IMR-90 (cell line): ENCODE measurements at regions not wholly inside any gene's neighbourhood (a gene's known extent, or its start where the extent isn't known, plus 50 kb on each side); places are given as distances from the start of the nearest gene placed in this dataset.

Experiments used
- ATAC-seq: fragments of 200-7000 bp; cut with Tn5 transposase; 2 replicates; pipeline ENCODE4 v1.9.1; 2020; ENCODE audit warnings: low read depth, mild to moderate bottlenecking, moderate library complexity
- BruUV-seq: library from RNA; stranded (reverse); fragments of 400-500 nt; replicated peaks from 2 replicates; lab custom pipeline; 2021; lab: Mats Ljungman, UMichigan
- CTCF ChIA-PET: fragments of 300-600 bp; formaldehyde crosslinking; extraction: SDS; loops from one replicate; lab custom pipeline; 2021; ENCODE audit warnings: antibody characterized with exemption; lab: Yijun Ruan, JAX
- POLR2A ChIA-PET: fragments of 300-600 bp; sonication (Branson Sonifier 250); formaldehyde crosslinking; loops from one replicate; lab custom pipeline; 2022; ENCODE audit warnings: antibody characterized with exemption; ENCODE audit not compliant: unreplicated experiment; lab: Charles Lee
- DNase-seq: peaks from one replicate; pipeline ENCODE4 v3.0.0; 2013
- H2AFZ ChIP-seq: replicated peaks from 2 replicates; pipeline ENCODE3; 2013; ENCODE audit warnings: low read length, mild to moderate bottlenecking; ENCODE audit not compliant: poor library complexity
- H2AK5ac ChIP-seq: 2 replicates; pipeline ENCODE4 v1.6.1; 2013; ENCODE audit warnings: low read depth, low read length, inconsistent platforms
- H2AK9ac ChIP-seq: replicated peaks from 2 replicates; pipeline ENCODE3; 2013; ENCODE audit warnings: mild to moderate bottlenecking, low read depth, low read length, moderate library complexity; ENCODE audit not compliant: poor library complexity
- H2BK120ac ChIP-seq: 2 replicates; pipeline ENCODE4 v1.6.1; 2013; ENCODE audit warnings: low read depth, low read length, inconsistent platforms
- H2BK15ac ChIP-seq: 3 replicates; pipeline ENCODE4 v1.6.1; 2013; ENCODE audit warnings: low read depth, low read length, inconsistent platforms
- H2BK20ac ChIP-seq: 2 replicates; pipeline ENCODE4 v1.6.1; 2013; ENCODE audit warnings: low read depth, mild to moderate bottlenecking, inconsistent platforms, low read length, moderate library complexity
- H2BK5ac ChIP-seq: 2 replicates; pipeline ENCODE4 v1.6.1; 2013; ENCODE audit warnings: mild to moderate bottlenecking, low read depth, low read length, inconsistent platforms; ENCODE audit not compliant: poor library complexity, severe bottlenecking
- H3K14ac ChIP-seq: replicated peaks from 2 replicates; pipeline ENCODE4 v1.6.1; 2013; ENCODE audit warnings: low read depth, low read length, inconsistent platforms
- H3K18ac ChIP-seq: 2 replicates; pipeline ENCODE4 v1.6.1; 2013; ENCODE audit warnings: low read depth, low read length, control low read depth
- H3K23ac ChIP-seq: 2 replicates; pipeline ENCODE4 v1.6.1; 2013; ENCODE audit warnings: low read depth, low read length, inconsistent platforms
- H3K27ac ChIP-seq: 2 replicates; pipeline ENCODE4 v1.5.1; 2013; ENCODE audit warnings: mild to moderate bottlenecking, control low read depth, low read length; ENCODE audit not compliant: insufficient read depth
- H3K27me3 ChIP-seq: 2 replicates; pipeline ENCODE4 v1.6.1; 2013; ENCODE audit warnings: low read length; ENCODE audit not compliant: control insufficient read depth, insufficient read depth
- H3K36me3 ChIP-seq: 2 replicates; pipeline ENCODE4 v1.6.1; 2013; ENCODE audit warnings: low read length, mixed read lengths; ENCODE audit not compliant: control insufficient read depth, insufficient read depth
- H3K4ac ChIP-seq: 2 replicates; pipeline ENCODE4 v1.6.1; 2013; ENCODE audit warnings: low read depth, low read length, inconsistent platforms
- H3K4me1 ChIP-seq: 2 replicates; pipeline ENCODE4 v1.6.1; 2013; ENCODE audit warnings: low read length, mixed read lengths; ENCODE audit not compliant: control insufficient read depth, insufficient read depth
- H3K4me2 ChIP-seq: 2 replicates; pipeline ENCODE4 v1.6.1; 2013; ENCODE audit warnings: low read depth, mild to moderate bottlenecking, control low read depth, low read length, moderate library complexity
- H3K4me3 ChIP-seq: 2 replicates; pipeline ENCODE4 v1.5.1; 2013; ENCODE audit warnings: low read depth, mild to moderate bottlenecking, control low read depth, low read length, moderate library complexity; ENCODE audit not compliant: insufficient read depth
- H3K56ac ChIP-seq: 2 replicates; pipeline ENCODE4 v1.6.1; 2013; ENCODE audit warnings: low read length, inconsistent platforms; ENCODE audit not compliant: insufficient read depth; ENCODE audit errors: extremely low read depth
- H3K79me1 ChIP-seq, 2 experiments: 2 replicates each; pipeline ENCODE4 v1.6.1; 2013; ENCODE audit warnings: low read length in 2 of 2, inconsistent platforms in 1 of 2, low read depth in 1 of 2
- H3K9ac ChIP-seq: 2 replicates; pipeline ENCODE4 v1.6.1; 2013; ENCODE audit warnings: low read depth, low read length, control low read depth
- H3K9me1 ChIP-seq: 2 replicates; pipeline ENCODE4 v1.6.1; 2013; ENCODE audit warnings: low read length, inconsistent platforms; ENCODE audit not compliant: insufficient read depth
- H3K9me3 ChIP-seq: 2 replicates; pipeline ENCODE4 v1.6.1; 2013; ENCODE audit warnings: low read length; ENCODE audit not compliant: control insufficient read depth, insufficient read depth
- H4K20me1 ChIP-seq: 2 replicates; pipeline ENCODE4 v1.6.1; 2013; ENCODE audit warnings: low read length, inconsistent platforms; ENCODE audit not compliant: insufficient read depth
- H4K5ac ChIP-seq: 2 replicates; pipeline ENCODE4 v1.6.1; 2013; ENCODE audit warnings: mild to moderate bottlenecking, low read depth, low read length, control low read depth
- H4K8ac ChIP-seq, 2 experiments: 2 replicates each; pipeline ENCODE4 v1.6.1; 2013; ENCODE audit warnings: low read depth in 2 of 2, low read length in 2 of 2, control low read depth in 1 of 2, inconsistent platforms in 1 of 2
- H4K91ac ChIP-seq: 2 replicates; pipeline ENCODE4 v1.6.1; 2013; ENCODE audit warnings: low read depth, low read length, inconsistent platforms; ENCODE audit not compliant: insufficient read depth
- MAFK ChIP-seq: IDR thresholded peaks from 2 replicates; pipeline ENCODE4 v1.6.1; 2012; ENCODE audit warnings: low read depth, low read length, improper control_type of control experiment
- RCOR1 ChIP-seq: IDR thresholded peaks from 2 replicates; pipeline ENCODE4 v1.6.1; 2012; ENCODE audit warnings: mild to moderate bottlenecking, low read length, improper control_type of control experiment; ENCODE audit not compliant: insufficient replicate concordance
- RFX5 ChIP-seq: IDR thresholded peaks from 2 replicates; pipeline ENCODE4 v1.8.0; 2012; ENCODE audit warnings: low read depth, mild to moderate bottlenecking, low read length, moderate library complexity
- dilution Hi-C: fragments of 300-500 bp; cut with HindIII; formaldehyde crosslinking; loops from one replicate; pipeline ENCODE4 v1.14.3; 2018; ENCODE audit warnings: low sequenced_read_pairs; ENCODE audit not compliant: unreplicated experiment
- in situ Hi-C: fragments of 300-500 bp; cut with MboI; formaldehyde crosslinking; loops from 3 replicates; pipeline ENCODE4 v1.14.3; 2019; ENCODE audit warnings: low sequenced_read_pairs, inconsistent platforms, mixed read lengths
- intact Hi-C: fragments of 100-400 bp; cut with micrococcal nuclease; formaldehyde crosslinking; loops from 2 replicates; pipeline ENCODE4 v1.10.0; 2022

- dilution Hi-C loops: no loop called here
- H2AK5ac ChIP-seq: no peak overlapping the region
- H2AK9ac ChIP-seq: no peak overlapping the region
Measured at GRCh38 chr3:73835945-73836344, 211.2 kb upstream of the PDZRN3 start.

More at GRCh38 chr3:73835945-73836344, 211.2 kb upstream of the PDZRN3 start:
- Histone ChIP-seq H2BK20ac (no peak overlapping the region), H3K14ac (no peak overlapping the region), H3K18ac (no peak overlapping the region), H3K9me1 (no peaks in the 10 kb centered on the region), H3K4me1 (no peaks in the 10 kb centered on the region), H3K27me3 (no peaks in the 10 kb centered on the region; the same call in 1 of the 2 replicates), H4K91ac (no peak overlapping the region), H3K9ac (no peak overlapping the region), H4K20me1 (no peaks in the 10 kb centered on the region), H3K9me3 (peaks cover 6% of the 10 kb centered on the region), H2BK15ac (no peak overlapping the region), H3K56ac (no peak overlapping the region), H3K4ac (no peak overlapping the region), H3K79me1 (no peaks in the 10 kb centered on the region), H4K5ac (no peak overlapping the region), H4K8ac (no peak overlapping the region), H3K23ac (no peak overlapping the region), H3K27ac (no peak overlapping the region), H2BK120ac (no peak overlapping the region), H2BK5ac (no peak overlapping the region), H3K4me2 (no peak overlapping the region), H2AFZ (no peak overlapping the region), H3K4me3 (no peak overlapping the region), H3K36me3 (no peaks in the 10 kb centered on the region)
- intact Hi-C loops: no loop called here
- CTCF ChIA-PET: no interaction called here
- in situ Hi-C loops: no loop called here
- ATAC-seq (no peak), DNase-seq (no peak)
- POLR2A ChIA-PET: no interaction called here
- no TSS peak for BruUV-seq
- no peak for TF ChIP-seq MAFK
- TF ChIP-seq RCOR1: no peak
- TF ChIP-seq RFX5: no peak
